ENCODE measurements at regions not wholly inside any gene's neighbourhood (a gene's known extent, or its start where the extent isn't known, plus 50 kb on each side); places are given as distances from the start of the nearest gene placed in this dataset.

DNA sequence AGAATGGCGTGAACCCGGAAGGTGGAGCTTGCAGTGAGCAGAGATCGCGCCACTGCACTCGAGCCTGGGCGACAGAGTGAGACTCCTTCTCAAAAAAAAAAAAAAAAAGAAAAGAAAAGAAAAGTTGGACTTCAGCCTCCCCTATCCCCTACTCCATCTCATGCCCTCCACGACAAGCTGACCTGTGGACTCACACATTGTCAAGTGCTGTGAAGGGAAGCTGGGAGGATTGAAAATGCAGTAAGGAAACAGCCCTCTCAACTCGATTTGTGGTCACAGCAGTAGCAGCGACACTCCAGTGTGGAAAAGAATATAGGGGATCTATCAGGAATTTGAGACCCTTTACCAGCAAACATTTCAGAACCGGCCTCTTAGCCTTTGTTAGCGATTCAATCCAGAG is 103.6 kb upstream of the SVIL start:
- Mint-ChIP-seq H3K9me3 (no peaks in the 10 kb centered on the region), H3K36me3 (no peaks in the 10 kb centered on the region), H3K4me3 (no peak overlapping the region), H3K4me1 (peaks cover 40% of the 10 kb centered on the region), H3K27ac (no peak overlapping the region), H3K27me3 (ENCODE audit: low read depth) (no peaks in the 10 kb centered on the region)
- TF ChIP-seq CTCF (IDR thresholded peaks at IDR 0.05; ENCODE audit: unreplicated experiment): no peak
- no peak for DNase-seq (ENCODE audit: low spot score in 2 of 2, unreplicated experiment in 2 of 2)

- Mint-ChIP-seq H3K27ac (peak overlapping the region; percentile 84), H3K27me3 (ENCODE audit: low read depth) (no peaks in the 10 kb centered on the region), H3K9me3 (no peaks in the 10 kb centered on the region), H3K4me1 (peaks cover 48% of the 10 kb centered on the region), H3K36me3 (no peaks in the 10 kb centered on the region), H3K4me3 (peak overlapping the region; percentile 70)
- no peak for TF ChIP-seq CTCF (IDR thresholded peaks at IDR 0.05; ENCODE audit: unreplicated experiment)
- DNase-seq (ENCODE audit: low spot score in 2 of 2, unreplicated experiment in 2 of 2): no peak
These were observed 102.4 kb upstream of the SVIL start for GRCh38 chr10:29737074-29737593.

- Mint-ChIP-seq H3K27me3 (ENCODE audit: low read depth) (no peaks in the 10 kb centered on the region), H3K27ac (peak overlapping the region; percentile 88), H3K4me3 (peak overlapping the region; percentile 79), H3K4me1 (peaks cover 52% of the 10 kb centered on the region), H3K36me3 (no peaks in the 10 kb centered on the region), H3K9me3 (no peaks in the 10 kb centered on the region)
- no peak for TF ChIP-seq CTCF (IDR thresholded peaks at IDR 0.05; ENCODE audit: unreplicated experiment)
- peak; percentile 36 to 75 for DNase-seq (ENCODE audit: low spot score in 2 of 2, unreplicated experiment in 2 of 2)
These were observed 101.7 kb upstream of the SVIL start for GRCh38 chr10:29736366-29737073.

- H3K27ac Mint-ChIP-seq: peak overlapping the region; percentile 88
- no peaks in the 10 kb centered on the region for H3K27me3 Mint-ChIP-seq (ENCODE audit: low read depth)
- H3K4me3 Mint-ChIP-seq: peak overlapping the region; percentile 79
- peak; percentile 94 for TF ChIP-seq CTCF (IDR thresholded peaks at IDR 0.05; ENCODE audit: unreplicated experiment)
- H3K4me1 Mint-ChIP-seq: peaks cover 51% of the 10 kb centered on the region
- no peaks in the 10 kb centered on the region for H3K9me3 Mint-ChIP-seq
- DNase-seq (ENCODE audit: low spot score in 2 of 2, unreplicated experiment in 2 of 2): peak; percentile 74 to 95
- peaks cover 2% of the 10 kb centered on the region for H3K36me3 Mint-ChIP-seq
These were observed 101.0 kb upstream of the SVIL start for GRCh38 chr10:29735628-29736365.

DNA sequence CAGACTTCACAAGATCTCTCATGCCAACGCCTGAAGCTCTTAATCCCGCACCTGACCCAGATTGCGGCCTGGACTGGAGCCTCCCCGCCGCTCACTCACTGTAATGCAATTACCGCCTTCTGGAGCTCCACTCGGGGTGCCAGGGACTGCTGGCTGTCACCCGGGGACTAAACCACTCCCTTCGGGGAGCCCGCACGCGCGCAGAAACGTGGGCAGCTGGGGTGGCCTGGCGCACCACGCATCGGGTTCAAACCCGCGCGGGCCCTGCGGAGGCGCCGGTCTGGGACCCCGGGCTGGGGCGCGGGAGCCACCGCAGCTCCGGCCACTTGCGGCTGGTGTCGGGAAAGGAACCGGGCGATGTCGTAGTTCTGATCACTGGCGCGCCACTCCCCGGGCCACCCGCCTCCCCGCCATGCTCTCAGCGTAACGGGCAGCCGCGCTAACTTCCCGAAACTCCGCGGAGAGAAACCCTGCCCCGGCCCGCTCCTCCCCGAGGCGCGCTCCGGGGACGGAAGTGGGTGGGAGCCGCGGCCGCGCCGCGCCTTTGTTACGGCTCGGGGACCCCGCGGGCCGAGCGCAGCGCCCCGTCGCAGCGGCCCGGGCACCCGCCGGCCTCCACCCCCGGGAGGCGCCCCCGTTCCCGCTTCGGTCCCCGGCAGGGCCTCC is 100.3 kb upstream of the SVIL start:
- no peak for TF ChIP-seq CTCF (IDR thresholded peaks at IDR 0.05; ENCODE audit: unreplicated experiment)
- Mint-ChIP-seq H3K27ac (peak overlapping the region; percentile 66), H3K4me3 (peak overlapping the region; percentile 87), H3K9me3 (no peaks in the 10 kb centered on the region), H3K27me3 (ENCODE audit: low read depth) (no peaks in the 10 kb centered on the region), H3K36me3 (peaks cover 5% of the 10 kb centered on the region), H3K4me1 (peaks cover 53% of the 10 kb centered on the region)
- DNase-seq (ENCODE audit: low spot score in 2 of 2, unreplicated experiment in 2 of 2): peak; percentile 37 to 62

All from mesothelial cell of epicardium (in vitro differentiated cells).